Common myeloid progenitor, CD34-positive (primary cell): ENCODE measurements at regions not wholly inside any gene's neighbourhood (a gene's known extent, or its start where the extent isn't known, plus 50 kb on each side); places are given as distances from the start of the nearest gene placed in this dataset.

Source experiments
- CTCF ChIA-PET: fragments of 350-600 bp; sonication (Branson Sonifier 250); formaldehyde crosslinking; loops from one replicate; lab custom pipeline; 2021; ENCODE audit warnings: antibody characterized with exemption; lab: Charles Lee
- POLR2A ChIA-PET: fragments of 350-600 bp; sonication (Branson Sonifier 250); formaldehyde crosslinking; loops from one replicate; lab custom pipeline; 2021; ENCODE audit warnings: antibody characterized with exemption; lab: Charles Lee
- DNase-seq, 3 donors: peaks; one replicate each; pipeline versions ENCODE4 v3.0.0 to v3.0.0-alpha.2; 2013
- H3K27ac ChIP-seq, 2 experiments: 1 replicate in 1 of 2; 2 replicates in 1 of 2; pipeline ENCODE4 v1.7.0; 2013; ENCODE audit warnings: inconsistent platforms in 2 of 2, low read length in 2 of 2, mild to moderate bottlenecking in 2 of 2, low read depth in 1 of 2, moderate library complexity in 1 of 2; ENCODE audit not compliant: severe bottlenecking in 2 of 2, insufficient read depth in 1 of 2, poor library complexity in 1 of 2
- H3K27me3 ChIP-seq, 5 experiments: replicated peaks in 2 of 5; 1 replicate in 3 of 5; 2 replicates in 2 of 5; pipeline versions ENCODE4 v1.6.1 to v1.7.0; 2013; ENCODE audit warnings: low read length in 4 of 5, mild to moderate bottlenecking in 2 of 5, moderate library complexity in 2 of 5, inconsistent platforms in 1 of 5; ENCODE audit not compliant: insufficient read depth in 5 of 5, control insufficient read depth in 4 of 5
- H3K36me3 ChIP-seq, 4 experiments: 1 replicate in 2 of 4; 2 replicates in 2 of 4; pipeline versions ENCODE4 v1.6.1 to v1.7.0; 2013; ENCODE audit warnings: low read length in 3 of 4, control low read depth in 1 of 4, mild to moderate bottlenecking in 1 of 4; ENCODE audit not compliant: control insufficient read depth in 4 of 4, insufficient read depth in 4 of 4
- H3K4me1 ChIP-seq, 4 experiments: 1 replicate in 3 of 4; 2 replicates in 1 of 4; pipeline versions ENCODE4 v1.6.1 to v1.7.1; 2013; ENCODE audit warnings: low read length in 3 of 4, mild to moderate bottlenecking in 3 of 4, control low read depth in 1 of 4, inconsistent platforms in 1 of 4, moderate library complexity in 1 of 4; ENCODE audit not compliant: control insufficient read depth in 4 of 4, insufficient read depth in 4 of 4; ENCODE audit errors: control extremely low read depth in 1 of 4
- H3K4me3 ChIP-seq, 7 experiments: 1 replicate in 4 of 7; 2 replicates in 3 of 7; pipeline versions ENCODE4 v1.5.1 to v1.7.0; 2013; ENCODE audit warnings: mild to moderate bottlenecking in 7 of 7, low read length in 6 of 7, moderate library complexity in 6 of 7, inconsistent platforms in 2 of 7, low read depth in 2 of 7, control low read depth in 1 of 7; ENCODE audit not compliant: insufficient read depth in 4 of 7, control insufficient read depth in 1 of 7; ENCODE audit errors: extremely low read depth in 1 of 7
- H3K9me3 ChIP-seq, 5 experiments: 1 replicate in 4 of 5; 2 replicates in 1 of 5; pipeline versions ENCODE4 v1.6.1 to v1.7.1; 2013; ENCODE audit warnings: low read length in 4 of 5, mild to moderate bottlenecking in 2 of 5, inconsistent platforms in 1 of 5, low read depth in 1 of 5, moderate library complexity in 1 of 5; ENCODE audit not compliant: control insufficient read depth in 4 of 5, insufficient read depth in 2 of 5; ENCODE audit errors: control extremely low read depth in 1 of 5
- whole genome bisulfite sequencing: methylation state at CpG from one replicate; pipeline ENCODE4 v1.1.5; 2013; ENCODE audit not compliant: insufficient coverage; 5-methylcytosine and 5-hydroxymethylcytosine counted together

- Histone ChIP-seq H3K4me1 (peaks cover 0 to 5% (median 1%) of the 10 kb centered on the region in 4 experiments), H3K36me3 (no peaks in the 10 kb centered on the region), H3K9me3 (no peaks in the 10 kb centered on the region), H3K27ac (no peak overlapping the region), H3K27me3 (no peaks in the 10 kb centered on the region), H3K4me3 (no peak overlapping the region)
- 100% methylated on average over 2 of the region's 5 CpGs for WGBS
- ChIA-PET CTCF (no interaction called here), POLR2A (no interaction called here)
- peak in 1 of 3 donors; percentile 3 for DNase-seq
These were observed 474.4 kb downstream of the SETD4 start for GRCh38 chr21:35585878-35586277.

- no peak overlapping the region for H3K4me3 ChIP-seq
- no peaks in the 10 kb centered on the region for H3K36me3 ChIP-seq
- no peaks in the 10 kb centered on the region for H3K27me3 ChIP-seq
- CTCF ChIA-PET, result interaction anchor here (1.1 kb wide), 1 partner anchor 31 kb away, joined by 3 read pairs; no protein-coding TSS in a partner anchor
- H3K4me1 ChIP-seq, result peaks cover 0 to 5% (median 1%) of the 10 kb centered on the region in 4 experiments
- WGBS, result 92% methylated on average over 2 of the region's 6 CpGs
- peak in 2 of 3 donors; percentile 31 to 39 for DNase-seq
- H3K27ac ChIP-seq, result no peak overlapping the region
- POLR2A ChIA-PET, result no interaction called here
- H3K9me3 ChIP-seq, result no peaks in the 10 kb centered on the region
These were observed 475.2 kb downstream of the SETD4 start for GRCh38 chr21:35585155-35585554.

GRCh38 chr21:35583566-35584216, 476.6 kb downstream of the SETD4 start:
- DNase-seq, result no peak
- CTCF ChIA-PET, result interaction anchor here (1.1 kb wide), 1 partner anchor 32 kb away, joined by 3 read pairs; no protein-coding TSS in a partner anchor
- H3K36me3 ChIP-seq, result no peaks in the 10 kb centered on the region
- H3K27ac ChIP-seq, result no peak overlapping the region
- no peak overlapping the region for H3K4me3 ChIP-seq
- H3K4me1 ChIP-seq, result peaks cover 0 to 5% (median 1%) of the 10 kb centered on the region in 4 experiments
- POLR2A ChIA-PET, result no interaction called here
- H3K9me3 ChIP-seq, result no peaks in the 10 kb centered on the region
- 100% methylated on average over 2 of the region's 8 CpGs for WGBS
- no peaks in the 10 kb centered on the region for H3K27me3 ChIP-seq

GRCh38 chr21:35582731-35583130, 477.6 kb downstream of the SETD4 start:
- Histone ChIP-seq H3K36me3 (no peaks in the 10 kb centered on the region), H3K4me1 (peaks cover 0 to 5% (median 1%) of the 10 kb centered on the region in 4 experiments), H3K27me3 (no peaks in the 10 kb centered on the region), H3K9me3 (no peaks in the 10 kb centered on the region), H3K4me3 (no peak overlapping the region), H3K27ac (no peak overlapping the region)
- whole genome bisulfite sequencing, result no CpG with 5 or more reads among the region's 1 CpG
- ChIA-PET POLR2A (interaction anchor here (0.6 kb wide), 1 partner anchor 418 kb away, joined by 6 read pairs; no protein-coding TSS in a partner anchor), CTCF (no interaction called here)
- peak in 2 of 3 donors; percentile 15 to 28 for DNase-seq

- no peak overlapping the region for H3K4me3 ChIP-seq
- no peak overlapping the region for H3K27ac ChIP-seq
- peaks cover 0 to 5% (median 1%) of the 10 kb centered on the region in 4 experiments for H3K4me1 ChIP-seq
- H3K9me3 ChIP-seq, result no peaks in the 10 kb centered on the region
- WGBS, result no CpG with 5 or more reads among the region's 1 CpG
- H3K36me3 ChIP-seq, result no peaks in the 10 kb centered on the region
- POLR2A ChIA-PET, result no interaction called here
- no peaks in the 10 kb centered on the region for H3K27me3 ChIP-seq
- DNase-seq, result no peak
- CTCF ChIA-PET, result no interaction called here
These were observed 478.7 kb downstream of the SETD4 start for GRCh38 chr21:35581640-35582039.

- Histone ChIP-seq H3K27ac (no peak overlapping the region), H3K27me3 (no peaks in the 10 kb centered on the region), H3K4me3 (no peak overlapping the region), H3K36me3 (no peaks in the 10 kb centered on the region), H3K4me1 (peaks cover 0 to 5% (median 1%) of the 10 kb centered on the region in 4 experiments), H3K9me3 (no peaks in the 10 kb centered on the region)
- CTCF ChIA-PET, result no interaction called here
- no peak for DNase-seq
- POLR2A ChIA-PET, result no interaction called here
- 90% methylated on average over 2 of the region's 2 CpGs for WGBS
These were observed 480.6 kb downstream of the SETD4 start for GRCh38 chr21:35579520-35580293.
